K562 (cell line): ENCODE measurements at regions not wholly inside any gene's neighbourhood (a gene's known extent, or its start where the extent isn't known, plus 50 kb on each side); places are given as distances from the start of the nearest gene placed in this dataset.

Experiments
- AFF4 ChIP-seq: sonication (generic); formaldehyde crosslinking; IDR thresholded peaks from 2 replicates; pipeline ENCODE4 v1.8.0; 2023; ENCODE audit warnings: mild to moderate bottlenecking, missing genetic modification reagents
- ARID4B ChIP-seq: sonication (generic); formaldehyde crosslinking; IDR thresholded peaks from 2 replicates; pipeline ENCODE4 v1.8.0; 2022; ENCODE audit warnings: mild to moderate bottlenecking, missing genetic modification reagents
- CHD2 ChIP-seq: IDR thresholded peaks from 2 replicates; pipeline ENCODE4 v1.6.1; 2011; ENCODE audit warnings: low read depth, low read length
- CXXC5 ChIP-seq: fragments of 250-450 bp; sonication (Bioruptor Pico); IDR thresholded peaks from 2 replicates; pipeline ENCODE4 v1.8.0; 2022; ENCODE audit warnings: inconsistent platforms, mild to moderate bottlenecking, moderate library complexity
- DPF2 ChIP-seq: fragments of 450-650 bp; IDR thresholded peaks from 2 replicates; pipeline ENCODE4 v1.6.1; 2016
- E2F4 ChIP-seq: sonication (generic); formaldehyde crosslinking; IDR thresholded peaks from 2 replicates; pipeline ENCODE4 v1.8.0; 2022; ENCODE audit warnings: mild to moderate bottlenecking, low read depth, missing genetic modification reagents
- E2F5 ChIP-seq: sonication (generic); formaldehyde crosslinking; IDR thresholded peaks from 2 replicates; pipeline ENCODE4 v1.8.0; 2022; ENCODE audit warnings: mild to moderate bottlenecking, missing genetic modification reagents
- ESRRB ChIP-seq: fragments of 250-450 bp; sonication (Bioruptor Pico); IDR thresholded peaks from 2 replicates; pipeline ENCODE4 v1.5.0; 2020; ENCODE audit warnings: mild to moderate bottlenecking, moderate library complexity, borderline replicate concordance
- GTF2B ChIP-seq: IDR thresholded peaks from 2 replicates; pipeline ENCODE4 v1.6.1; 2011; ENCODE audit not compliant: insufficient read length; ENCODE audit errors: extremely low read depth
- MEF2A ChIP-seq: IDR thresholded peaks from 2 replicates; pipeline ENCODE4 v1.6.1; 2011; ENCODE audit warnings: low read depth, mild to moderate bottlenecking, low read length, moderate library complexity; ENCODE audit not compliant: control insufficient read depth
- MXI1 ChIP-seq: IDR thresholded peaks from 2 replicates; pipeline ENCODE4 v1.6.1; 2011; ENCODE audit warnings: low read depth, mild to moderate bottlenecking, improper control_type of control experiment, low read length
- PYGO2 ChIP-seq: fragments of 450-650 bp; IDR thresholded peaks from 2 replicates; pipeline ENCODE4 v1.6.1; 2016; ENCODE audit warnings: mild to moderate bottlenecking, missing genetic modification characterization, moderate library complexity, missing compliant biosample characterization
- RBM25 ChIP-seq: fragments of 200-400 bp; formaldehyde crosslinking; IDR thresholded peaks from 2 replicates; pipeline ENCODE4 v1.6.1; 2018; ENCODE audit warnings: low read length, low read depth, moderate library complexity; ENCODE audit not compliant: severe bottlenecking
- SMAD3 ChIP-seq: fragments of 450-650 bp; formaldehyde crosslinking; conservative IDR thresholded peaks from 2 replicates; pipeline ENCODE4 v1.4.0; 2020; ENCODE audit warnings: mild to moderate bottlenecking
- SRSF3 ChIP-seq: fragments of 200-400 bp; formaldehyde crosslinking; IDR thresholded peaks from 2 replicates; pipeline ENCODE4 v1.6.1; 2016; ENCODE audit warnings: mild to moderate bottlenecking, low read length, moderate library complexity; ENCODE audit not compliant: insufficient read depth
- TFAM ChIP-seq: fragments of 250-450 bp; sonication (Bioruptor Pico); conservative IDR thresholded peaks from 2 replicates; pipeline ENCODE4 v1.5.0; 2021; ENCODE audit warnings: mild to moderate bottlenecking, moderate library complexity
- ZNF124 ChIP-seq: sonication (generic); formaldehyde crosslinking; IDR thresholded peaks from 2 replicates; pipeline ENCODE4 v1.8.1; 2022; ENCODE audit warnings: missing genetic modification reagents
- ZNF134 ChIP-seq: fragments of 250-450 bp; sonication (Bioruptor Pico); conservative IDR thresholded peaks from 2 replicates; pipeline ENCODE4 v1.4.0; 2020
- ZSCAN29 ChIP-seq: fragments of 450-650 bp; IDR thresholded peaks from 2 replicates; pipeline ENCODE4 v1.6.1; 2017

GRCh38 chr21:35461700-35462099 lies 412.6 kb upstream of the RUNX1 start (continued):
- no peak for TF ChIP-seq MEF2A
- no peak for TF ChIP-seq SRSF3
- no peak for TF ChIP-seq ZNF134
- TF ChIP-seq E2F4 (CRISPR knock-in tag) = no peak
- TF ChIP-seq GTF2B = no peak
- TF ChIP-seq E2F5 (CRISPR knock-in tag) = no peak
- peak; percentile 46 for TF ChIP-seq CXXC5
- peak; percentile 76; the same call in 1 of the 2 replicates for TF ChIP-seq DPF2
- TF ChIP-seq RBM25 = no peak
- no peak for TF ChIP-seq TFAM
- TF ChIP-seq CHD2 = no peak
- no peak for TF ChIP-seq ZNF124 (CRISPR knock-in tag)
- TF ChIP-seq MXI1 = no peak
- TF ChIP-seq SMAD3 = no peak
- TF ChIP-seq PYGO2 (tag) = no peak
- no peak for TF ChIP-seq ESRRB (CRISPR knock-in tag)
- no peak for TF ChIP-seq ZSCAN29
- no peak for TF ChIP-seq AFF4 (CRISPR knock-in tag)
- no peak for TF ChIP-seq ARID4B (CRISPR knock-in tag)
